G401.6 (cell line): ENCODE measurements at regions not wholly inside any gene's neighbourhood (a gene's known extent, or its start where the extent isn't known, plus 50 kb on each side); places are given as distances from the start of the nearest gene placed in this dataset.
"Not testable (repeated sequence)": the region's sequence is repeated elsewhere in the genome, so short reads cannot be mapped to it uniquely, and the experiment has no call there.

Source experiments
- FAIRE-seq: peaks from 2 replicates; lab custom pipeline; 2012; peaks lifted over from hg19 to GRCh38; lab: Jason Lieb, UNC

- FAIRE-seq = no peak
Measured at GRCh38 chr5:159456722-159457465, 126.6 kb upstream of the IL12B start.

GRCh38 chr5:159458217-159458711, 128.0 kb upstream of the IL12B start:
- FAIRE-seq = no peak

GRCh38 chr5:159459132-159459627, 128.9 kb upstream of the IL12B start:
- FAIRE-seq = no peak

GRCh38 chr5:159459951-159460538, 129.8 kb upstream of the IL12B start:
- no peak for FAIRE-seq

GRCh38 chr5:159463590-159464321, 133.5 kb upstream of the IL12B start:
- FAIRE-seq = no peak

- no peak for FAIRE-seq
Measured at GRCh38 chr5:159465604-159466003, 135.3 kb upstream of the IL12B start.

- no peak for FAIRE-seq
Measured at GRCh38 chr5:159467666-159468065, 137.4 kb upstream of the IL12B start.

GRCh38 chr5:159469496-159470372, 139.4 kb upstream of the IL12B start:
- no peak for FAIRE-seq

- FAIRE-seq = no peak
Measured at GRCh38 chr5:159471904-159472303, 141.6 kb upstream of the IL12B start.

- no peak for FAIRE-seq
Measured at GRCh38 chr5:159475026-159475425, 144.7 kb upstream of the IL12B start.

GRCh38 chr5:159478950-159479349, 148.7 kb upstream of the IL12B start:
- FAIRE-seq = no peak

- no peak for FAIRE-seq
Measured at GRCh38 chr5:159480849-159481248, 150.6 kb upstream of the IL12B start.

GRCh38 chr5:159481751-159482150, 151.5 kb upstream of the IL12B start:
- no peak for FAIRE-seq

GRCh38 chr5:159486836-159487235, 156.5 kb upstream of the IL12B start:
- FAIRE-seq = no peak

- no peak for FAIRE-seq
Measured at GRCh38 chr5:159488516-159488915, 158.2 kb upstream of the IL12B start.

GRCh38 chr5:159489779-159490178, 159.5 kb upstream of the IL12B start:
- no peak for FAIRE-seq

- no peak for FAIRE-seq
Measured at GRCh38 chr5:159490507-159490906, 160.2 kb upstream of the IL12B start.

GRCh38 chr5:159493696-159494095, 163.4 kb upstream of the IL12B start:
- FAIRE-seq = no peak

- no peak for FAIRE-seq
Measured at GRCh38 chr5:159496773-159497172, 166.5 kb upstream of the IL12B start.

- FAIRE-seq = no peak
Measured at GRCh38 chr5:159497221-159497620, 166.9 kb upstream of the IL12B start.

- FAIRE-seq = no peak
Measured at GRCh38 chr5:159498630-159499029, 168.3 kb upstream of the IL12B start.

GRCh38 chr5:159502116-159502515, 171.8 kb upstream of the IL12B start:
- not testable (repeated sequence) for FAIRE-seq
